Activated naive CD4-positive, alpha-beta T cell treated with Interleukin-2 at 50 U/mL for 16 hours (primary cell): ENCODE measurements at regions not wholly inside any gene's neighbourhood (a gene's known extent, or its start where the extent isn't known, plus 50 kb on each side); places are given as distances from the start of the nearest gene placed in this dataset.

Source experiments
- DNase-seq: peaks from one replicate; pipeline ENCODE4 v3.0.0-alpha.2; 2020

GRCh38 chr6:87905101-87905641 is 142.5 kb upstream of the SPACA1 start:
- DNase-seq = no peak

- DNase-seq = no peak
These were observed 143.6 kb upstream of the SPACA1 start for GRCh38 chr6:87904011-87904410.

- DNase-seq = no peak
These were observed 144.3 kb upstream of the SPACA1 start for GRCh38 chr6:87903323-87903722.

GRCh38 chr6:87902383-87902782 is 145.3 kb upstream of the SPACA1 start:
- DNase-seq = no peak

- DNase-seq = no peak
These were observed 146.0 kb upstream of the SPACA1 start for GRCh38 chr6:87901613-87902012.

- no peak for DNase-seq
These were observed 147.4 kb upstream of the SPACA1 start for GRCh38 chr6:87900160-87900698.

DNA sequence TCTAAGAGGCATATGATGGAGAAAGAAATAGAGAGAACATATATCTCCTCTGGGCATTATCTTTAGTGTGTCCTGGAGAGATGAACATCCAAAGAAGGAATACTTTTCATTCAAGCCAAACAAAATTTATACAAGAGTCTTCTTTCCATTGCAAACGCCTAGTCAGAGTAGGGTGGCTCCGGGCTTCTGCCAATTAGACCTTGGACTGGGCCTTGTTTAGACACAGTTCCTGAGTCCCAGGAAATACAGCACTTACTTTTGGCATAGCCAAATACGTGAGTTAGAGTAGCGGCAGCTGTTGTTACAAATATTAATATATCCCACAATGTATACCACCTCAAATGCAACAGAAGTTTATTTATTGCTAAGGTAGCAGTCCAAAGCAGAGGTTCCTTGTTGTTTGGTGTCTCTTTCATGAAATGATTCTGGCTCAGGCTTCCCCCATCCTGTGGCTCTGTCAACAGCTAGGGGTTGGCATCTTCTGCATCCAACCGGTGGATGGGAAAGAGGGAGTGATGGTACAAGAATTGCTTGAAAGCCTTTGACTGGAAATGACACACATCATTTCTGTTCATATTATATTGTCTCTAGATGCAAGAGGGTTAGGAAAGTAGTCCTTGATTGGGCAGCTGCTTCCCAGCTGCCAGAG is 148.0 kb upstream of the SPACA1 start:
- DNase-seq = no peak

DNA sequence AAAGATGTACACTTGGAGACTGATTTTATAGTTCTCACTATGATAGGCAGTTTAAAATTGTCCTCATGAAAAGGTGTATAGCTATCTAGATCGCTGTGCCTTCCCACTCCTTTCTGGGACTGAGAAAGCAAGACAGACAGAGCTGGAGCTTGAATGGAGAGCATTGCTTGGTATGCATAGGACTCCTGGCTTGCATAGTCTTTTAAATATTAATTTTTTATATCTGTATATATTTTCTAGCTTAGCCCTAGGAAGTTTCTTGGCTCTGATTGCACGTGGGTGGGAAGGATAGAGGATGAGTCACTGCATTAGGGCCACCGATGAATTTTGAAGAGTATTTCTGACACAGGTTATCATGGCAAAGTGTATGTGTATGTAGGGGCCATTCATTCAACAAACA is 150.0 kb upstream of the SPACA1 start:
- DNase-seq = no peak

- DNase-seq = no peak
These were observed 150.6 kb upstream of the SPACA1 start for GRCh38 chr6:87897013-87897412.

DNA sequence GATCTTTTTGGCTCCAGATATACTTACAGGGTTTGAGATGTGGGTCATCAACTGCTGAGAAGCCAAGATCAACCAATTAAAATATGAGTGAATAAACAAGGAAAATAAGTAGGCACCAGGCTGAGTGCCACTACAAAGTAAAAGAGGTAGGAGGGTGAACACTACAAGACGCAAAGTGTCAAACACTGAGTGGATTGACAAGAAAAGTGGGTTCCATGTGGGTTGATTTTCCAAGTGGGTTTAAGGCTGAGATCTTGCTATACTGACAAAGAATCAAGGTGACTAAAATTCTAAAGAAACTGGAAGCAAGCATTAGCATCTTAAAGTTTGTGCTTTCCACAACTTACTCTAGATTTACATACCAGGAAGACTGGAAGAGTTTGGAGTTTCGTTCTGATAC is 160.4 kb upstream of the SPACA1 start:
- no peak for DNase-seq

- no peak for DNase-seq
These were observed 163.4 kb upstream of the SPACA1 start for GRCh38 chr6:87884203-87884602.

- no peak for DNase-seq
These were observed 166.2 kb upstream of the SPACA1 start for GRCh38 chr6:87881342-87881895.

DNA sequence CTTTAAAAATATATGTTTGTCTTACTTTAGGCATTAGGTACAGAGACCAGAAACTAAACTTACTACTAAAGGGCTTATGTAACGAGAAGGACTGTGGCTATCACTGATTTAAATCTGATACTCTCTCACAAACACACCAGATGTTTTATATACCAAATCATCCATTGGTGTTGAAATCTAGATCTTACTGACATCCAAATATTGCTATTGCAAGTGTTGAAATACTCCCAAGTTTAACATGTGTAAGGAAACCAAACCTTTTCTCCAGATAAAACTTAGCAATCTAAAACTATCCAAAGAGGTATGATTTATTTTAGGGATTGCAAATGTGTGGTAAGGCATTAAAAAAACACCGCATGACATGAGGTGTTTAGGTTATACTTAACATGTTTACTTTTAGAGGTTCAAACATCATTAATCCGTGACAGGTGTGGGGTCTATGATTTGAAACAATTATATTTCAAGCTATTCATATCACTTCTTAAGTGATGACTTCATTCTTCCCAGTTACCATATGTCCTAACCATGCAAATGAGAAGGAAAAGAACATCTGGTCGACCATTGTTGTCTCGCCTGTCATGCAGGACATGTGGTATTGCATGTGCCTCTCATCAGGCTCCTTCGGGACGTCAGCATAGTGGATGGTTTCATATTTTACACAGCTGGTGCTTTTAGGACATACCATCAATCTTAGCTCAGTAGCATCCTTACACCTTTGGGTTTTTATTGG is 168.3 kb upstream of the SPACA1 start:
- DNase-seq = no peak

DNA sequence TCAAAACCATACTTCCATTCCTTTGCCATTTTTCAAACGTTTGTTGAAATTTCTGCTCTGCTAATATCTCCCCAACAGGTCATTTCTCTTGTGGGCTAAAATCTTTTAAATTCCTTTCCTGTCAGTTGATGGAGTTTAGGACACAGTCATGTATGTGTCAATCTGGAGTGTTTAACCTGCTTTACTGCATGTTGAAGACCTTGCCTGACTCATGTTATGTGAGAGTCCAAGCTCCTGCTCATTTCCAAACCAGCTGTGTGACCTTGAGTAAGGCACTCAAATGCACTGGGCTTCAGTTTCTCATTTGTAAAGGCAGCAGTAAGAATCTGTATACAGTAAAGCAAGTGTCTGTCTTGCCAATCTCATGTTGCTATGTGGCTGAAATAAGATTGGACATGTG is 171.9 kb upstream of the SPACA1 start:
- DNase-seq = no peak

DNA sequence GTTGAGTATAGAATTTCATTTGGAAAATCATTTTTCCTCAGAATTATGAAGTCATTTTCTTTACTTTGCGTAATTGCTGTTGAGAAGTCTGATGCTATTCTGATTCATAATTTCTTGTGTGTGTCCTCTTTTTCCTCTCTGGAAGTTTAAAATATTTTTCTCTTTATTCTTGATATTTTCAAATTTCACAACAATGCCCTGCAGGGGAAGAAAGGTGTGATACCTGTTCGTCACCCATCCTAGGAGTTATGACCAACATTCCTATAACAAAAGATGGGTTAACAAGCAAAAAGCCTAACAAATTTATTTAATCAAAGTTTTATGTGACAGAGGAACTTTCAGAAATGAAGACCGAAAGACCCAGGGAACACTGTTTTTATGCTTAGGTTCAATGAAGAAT is 171.5 kb upstream of the AKIRIN2 start:
- DNase-seq = no peak

DNA sequence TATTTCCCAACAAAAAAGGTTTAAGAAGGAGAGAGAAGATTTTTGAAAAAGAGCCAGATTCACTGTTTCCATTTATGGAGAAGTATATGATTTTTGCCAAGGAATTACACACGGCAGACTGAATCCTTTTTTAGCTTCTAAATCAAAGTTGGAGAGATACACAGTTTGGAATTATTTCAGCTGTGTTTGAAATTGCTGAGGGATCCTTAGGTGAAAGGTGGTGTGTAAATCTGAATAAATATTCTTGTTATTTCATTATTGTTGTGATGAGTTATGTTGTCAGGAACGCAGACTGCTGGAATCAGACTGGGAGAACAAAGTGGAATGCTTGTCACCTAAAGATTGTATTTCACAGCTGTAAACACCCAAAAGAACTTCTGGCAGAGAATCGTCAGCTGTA is 168.5 kb upstream of the AKIRIN2 start:
- no peak for DNase-seq

GRCh38 chr6:87869064-87869905 is 167.3 kb upstream of the AKIRIN2 start:
- DNase-seq = no peak

DNA sequence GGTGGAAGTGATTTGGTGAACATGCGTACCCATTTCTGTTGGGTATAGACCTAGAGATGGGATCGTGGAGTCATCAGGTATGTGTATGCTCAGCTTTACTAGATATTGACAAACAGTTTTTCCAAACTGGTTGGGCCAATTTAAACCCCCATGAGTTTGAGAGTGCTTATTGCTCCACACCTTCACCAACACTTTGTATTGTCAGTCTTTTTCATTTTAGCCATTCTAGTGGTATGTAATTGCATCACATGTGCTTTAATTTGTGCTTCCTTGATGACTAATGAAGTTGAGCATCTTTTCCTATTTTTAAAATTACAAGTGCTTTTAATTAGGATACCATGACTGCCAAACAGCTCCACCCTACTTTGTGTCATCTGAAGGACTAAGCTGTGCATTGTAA is 158.9 kb upstream of the AKIRIN2 start:
- no peak for DNase-seq

GRCh38 chr6:87858440-87858839 is 156.4 kb upstream of the AKIRIN2 start:
- DNase-seq = no peak

DNA sequence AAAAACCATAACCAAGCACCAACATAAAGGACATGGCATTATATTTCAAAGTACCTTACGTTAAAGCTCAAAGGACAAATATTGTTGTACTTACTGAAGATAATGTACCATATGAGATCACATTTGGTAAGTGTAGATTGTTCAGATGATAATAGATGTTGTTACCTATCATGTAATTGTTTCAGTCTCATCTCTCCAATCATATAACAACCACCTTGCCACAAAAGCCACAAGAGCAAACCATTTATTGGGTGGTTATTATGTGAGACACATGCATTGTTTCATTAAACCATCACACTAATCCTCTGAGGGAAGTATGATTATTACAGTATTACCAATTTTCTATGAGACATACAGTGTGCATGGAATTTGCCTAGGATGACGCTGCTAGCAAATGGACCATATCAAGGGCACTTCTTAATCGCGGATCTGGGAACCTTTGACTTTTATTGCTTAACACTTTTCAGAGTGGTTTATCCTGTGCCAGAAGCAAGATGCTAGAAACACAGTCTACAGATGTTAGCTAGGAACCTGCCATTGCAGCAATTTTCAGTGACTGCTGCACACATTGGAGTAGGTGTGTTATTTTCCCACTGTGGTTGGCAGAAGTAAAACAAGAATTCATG is 149.8 kb upstream of the AKIRIN2 start:
- no peak for DNase-seq

DNA sequence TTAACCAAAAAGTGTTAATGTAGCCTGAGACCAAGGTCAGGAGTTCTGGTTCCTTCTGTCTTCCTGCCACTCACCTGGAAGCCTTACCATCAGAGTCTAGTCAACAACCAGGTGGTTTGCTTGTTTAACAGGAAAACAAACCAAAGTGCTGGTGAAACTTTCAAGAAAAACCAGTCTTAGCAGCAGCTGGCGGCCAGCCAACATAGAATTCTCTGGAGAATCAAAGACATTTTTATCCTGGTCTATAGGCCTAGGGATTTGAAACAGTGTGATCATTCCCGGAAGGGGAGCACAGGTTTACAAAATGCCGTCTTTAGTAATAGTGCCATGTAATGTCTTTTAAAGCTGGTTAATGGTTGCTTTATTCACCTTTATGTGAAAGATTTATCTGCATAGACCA is 146.6 kb upstream of the AKIRIN2 start:
- DNase-seq = no peak

DNA sequence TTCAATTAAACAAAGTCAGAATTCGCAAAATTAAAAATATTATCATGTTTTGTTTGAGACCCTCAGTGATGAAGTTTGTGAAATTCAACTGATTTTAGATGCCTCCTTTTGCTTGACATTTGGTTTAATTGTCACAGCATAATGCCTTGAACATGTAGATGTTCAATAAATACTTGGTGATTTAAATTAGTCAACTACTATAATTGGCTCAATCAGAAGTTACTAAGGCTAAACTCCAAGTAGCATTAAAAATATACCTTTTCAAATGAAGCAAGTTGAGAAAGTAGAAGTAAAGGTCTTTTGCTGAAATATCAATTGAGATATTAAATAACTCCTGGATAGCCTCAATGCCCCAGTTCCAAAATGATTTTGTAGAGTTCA is 145.8 kb upstream of the AKIRIN2 start:
- DNase-seq = no peak
